NB4 (cell line): ENCODE measurements at regions not wholly inside any gene's neighbourhood (a gene's known extent, or its start where the extent isn't known, plus 50 kb on each side); places are given as distances from the start of the nearest gene placed in this dataset.

Source experiments
- DNase-seq: peaks from one replicate; pipeline ENCODE4 v3.0.0; 2010; ENCODE audit warnings: low read depth
- H3K4me3 ChIP-seq: one replicate; pipeline ENCODE4 v1.5.1; 2011; ENCODE audit warnings: mild to moderate bottlenecking, low read depth, low read length, moderate library complexity
- MYC ChIP-seq: IDR thresholded peaks from 2 replicates; pipeline ENCODE4 v1.6.1; 2011; ENCODE audit warnings: low read depth, low read length
- POLR2A ChIP-seq: IDR thresholded peaks from 2 replicates; pipeline ENCODE4 v1.6.1; 2011; ENCODE audit warnings: mild to moderate bottlenecking; ENCODE audit not compliant: insufficient read length; ENCODE audit errors: extremely low read depth
- TF ChIP-seq, protein P1 (sequence below): IDR thresholded peaks from 2 replicates; pipeline ENCODE4 v1.6.1; 2011; ENCODE audit warnings: low read depth, low read length
- TF ChIP-seq, protein P2 (sequence below): IDR thresholded peaks from one replicate; pipeline ENCODE4 v1.5.1; 2012; ENCODE audit warnings: low read depth, low read length

DNA sequence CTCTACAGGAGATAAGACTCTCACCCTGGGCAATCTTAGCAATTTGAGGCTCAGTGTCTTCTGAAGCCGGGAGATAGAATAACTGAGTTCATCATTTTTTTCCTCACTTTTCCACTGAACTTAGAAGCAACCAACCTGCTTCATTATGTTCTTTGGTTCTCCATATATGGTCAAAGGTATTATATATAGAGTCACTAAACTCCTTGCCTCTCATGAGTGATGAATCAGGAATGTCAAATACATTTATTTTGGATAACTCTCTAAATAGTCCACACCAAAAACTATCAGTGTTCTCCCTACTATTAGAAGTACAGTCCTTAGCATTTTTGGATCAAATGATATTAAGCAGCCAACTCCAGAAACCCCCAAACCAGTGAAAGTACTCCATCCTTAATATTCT is 421.5 kb upstream of the EPHA5 start:
- no peak for DNase-seq
- TF ChIP-seq, protein P1, sequence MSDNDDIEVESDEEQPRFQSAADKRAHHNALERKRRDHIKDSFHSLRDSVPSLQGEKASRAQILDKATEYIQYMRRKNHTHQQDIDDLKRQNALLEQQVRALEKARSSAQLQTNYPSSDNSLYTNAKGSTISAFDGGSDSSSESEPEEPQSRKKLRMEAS: no peak
- no peak for TF ChIP-seq MYC
- no peak for TF ChIP-seq POLR2A
- TF ChIP-seq, protein P2, sequence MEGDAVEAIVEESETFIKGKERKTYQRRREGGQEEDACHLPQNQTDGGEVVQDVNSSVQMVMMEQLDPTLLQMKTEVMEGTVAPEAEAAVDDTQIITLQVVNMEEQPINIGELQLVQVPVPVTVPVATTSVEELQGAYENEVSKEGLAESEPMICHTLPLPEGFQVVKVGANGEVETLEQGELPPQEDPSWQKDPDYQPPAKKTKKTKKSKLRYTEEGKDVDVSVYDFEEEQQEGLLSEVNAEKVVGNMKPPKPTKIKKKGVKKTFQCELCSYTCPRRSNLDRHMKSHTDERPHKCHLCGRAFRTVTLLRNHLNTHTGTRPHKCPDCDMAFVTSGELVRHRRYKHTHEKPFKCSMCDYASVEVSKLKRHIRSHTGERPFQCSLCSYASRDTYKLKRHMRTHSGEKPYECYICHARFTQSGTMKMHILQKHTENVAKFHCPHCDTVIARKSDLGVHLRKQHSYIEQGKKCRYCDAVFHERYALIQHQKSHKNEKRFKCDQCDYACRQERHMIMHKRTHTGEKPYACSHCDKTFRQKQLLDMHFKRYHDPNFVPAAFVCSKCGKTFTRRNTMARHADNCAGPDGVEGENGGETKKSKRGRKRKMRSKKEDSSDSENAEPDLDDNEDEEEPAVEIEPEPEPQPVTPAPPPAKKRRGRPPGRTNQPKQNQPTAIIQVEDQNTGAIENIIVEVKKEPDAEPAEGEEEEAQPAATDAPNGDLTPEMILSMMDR: no peak

DNA sequence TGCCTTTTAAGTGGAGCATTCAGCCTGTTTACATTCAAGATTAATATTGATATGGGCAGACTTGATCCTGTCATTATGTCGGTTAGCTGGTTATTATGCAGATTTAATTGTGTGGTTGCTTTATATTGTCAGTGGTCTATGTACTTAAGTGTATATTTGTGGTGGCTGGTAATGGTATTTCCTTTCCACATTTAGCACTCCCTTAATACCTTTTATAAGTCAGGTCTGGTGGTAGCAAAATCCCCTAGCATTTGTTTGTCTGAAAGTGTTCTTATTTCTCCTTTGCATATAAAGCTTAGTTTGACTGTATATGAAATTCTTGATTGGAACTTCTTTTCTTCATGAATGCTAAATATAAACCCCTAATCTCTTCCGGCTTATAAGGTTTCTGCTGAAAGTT is 403.7 kb upstream of the EPHA5 start:
- TF ChIP-seq MYC (no peak), POLR2A (no peak)
- TF ChIP-seq, protein P2: no peak
- TF ChIP-seq, protein P1: no peak
- H3K4me3 ChIP-seq: no peak overlapping the region
- DNase-seq: no peak

More for the DNA sequence above, 421.5 kb upstream of the EPHA5 start:
- no peak overlapping the region for H3K4me3 ChIP-seq

DNA sequence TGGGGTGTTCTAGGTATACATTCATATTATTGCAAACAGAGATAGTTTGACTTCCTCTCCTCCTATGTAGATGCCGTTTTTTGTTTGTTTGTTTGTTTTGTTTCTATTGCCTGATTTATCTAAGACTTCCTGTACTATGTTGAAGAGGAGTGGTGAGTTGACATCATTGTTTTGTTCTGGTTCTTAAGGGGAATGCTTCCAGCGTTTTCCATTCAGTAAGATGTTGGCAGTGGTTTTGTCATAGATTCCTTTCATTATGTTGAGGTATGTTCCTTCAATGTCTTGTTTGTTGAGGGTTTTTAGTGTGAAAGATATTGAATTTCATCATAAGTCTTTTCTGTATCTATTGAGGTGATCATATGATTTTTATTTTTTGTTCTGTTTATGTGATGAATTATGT is 401.6 kb upstream of the EPHA5 start:
- H3K4me3 ChIP-seq: no peak overlapping the region
- TF ChIP-seq, protein P1: no peak
- TF ChIP-seq MYC (no peak), POLR2A (no peak)
- TF ChIP-seq, protein P2: no peak
- no peak for DNase-seq

DNA sequence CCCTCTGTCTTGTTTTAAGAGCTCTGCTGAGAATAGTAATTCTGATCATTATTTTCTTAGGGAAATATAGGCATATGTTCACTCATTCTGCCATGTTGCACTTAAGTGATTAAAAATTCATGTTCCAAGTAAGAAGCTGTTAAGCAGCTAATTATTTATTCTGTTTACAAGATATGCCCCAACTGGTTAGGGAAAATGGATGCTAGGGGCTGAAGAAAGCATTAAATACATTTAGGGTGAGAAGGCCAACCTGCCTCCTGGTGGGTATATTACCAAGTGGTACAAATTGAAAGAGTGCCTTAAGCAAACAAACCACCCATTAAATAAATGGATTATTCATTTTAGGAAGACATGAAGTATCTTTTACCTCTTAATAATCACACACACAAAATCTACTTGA is 392.6 kb upstream of the EPHA5 start:
- no peak for DNase-seq
- no peak overlapping the region for H3K4me3 ChIP-seq

DNA sequence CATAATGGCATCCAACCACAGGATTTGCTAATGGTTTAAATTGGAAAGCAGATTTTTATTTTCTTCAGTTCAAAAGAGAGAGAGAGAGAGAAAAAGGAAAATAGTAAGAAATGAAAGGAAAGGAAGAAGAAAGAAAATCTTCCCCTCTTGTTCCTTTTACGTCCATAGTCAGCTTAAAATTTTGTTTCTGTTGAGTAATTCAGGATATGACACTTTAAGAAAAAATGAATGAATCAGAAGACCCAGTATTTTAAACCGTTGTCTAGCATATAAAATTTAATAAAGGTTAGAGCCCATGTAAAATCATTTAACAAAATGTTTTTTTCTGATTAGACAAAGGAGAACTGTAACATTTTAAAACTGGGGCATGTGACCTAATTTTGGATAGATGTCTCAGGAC is 391.8 kb upstream of the EPHA5 start:
- DNase-seq: no peak
- TF ChIP-seq POLR2A: no peak
- TF ChIP-seq, protein P1: no peak
- TF ChIP-seq, protein P2: no peak
- TF ChIP-seq MYC: no peak
- H3K4me3 ChIP-seq: no peak overlapping the region

More for the DNA sequence above, 392.6 kb upstream of the EPHA5 start:
- no peak for TF ChIP-seq MYC
- TF ChIP-seq, protein P2: no peak
- TF ChIP-seq, protein P1: no peak
- no peak for TF ChIP-seq POLR2A

DNA sequence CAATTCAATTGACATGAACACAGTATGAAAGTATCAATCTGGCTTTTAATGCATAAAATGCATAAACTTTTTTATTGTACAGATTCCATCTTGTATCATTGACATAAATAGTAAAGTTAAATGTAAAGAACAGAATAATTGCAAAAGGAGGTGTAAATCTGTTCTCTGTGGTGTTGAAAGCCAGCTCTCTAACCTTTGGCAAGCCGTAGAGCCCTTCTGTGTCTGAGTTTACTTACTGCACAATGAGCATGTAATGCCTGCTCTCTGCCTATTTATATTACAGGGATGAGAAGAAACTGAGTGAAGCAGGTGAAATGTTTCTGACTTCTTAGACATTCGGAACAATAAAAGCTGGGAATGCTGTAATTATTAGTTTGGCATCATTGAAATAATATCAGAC is 389.3 kb upstream of the EPHA5 start:
- H3K4me3 ChIP-seq: no peak overlapping the region
- no peak for DNase-seq
- no peak for TF ChIP-seq MYC
- TF ChIP-seq, protein P1: no peak
- no peak for TF ChIP-seq POLR2A
- TF ChIP-seq, protein P2: no peak
